GM18907 (cell line): ENCODE measurements at regions not wholly inside any gene's neighbourhood (a gene's known extent, or its start where the extent isn't known, plus 50 kb on each side); places are given as distances from the start of the nearest gene placed in this dataset.
"Not testable (repeated sequence)": the region's sequence is repeated elsewhere in the genome, so short reads cannot be mapped to it uniquely, and the experiment has no call there.

Experiments used
- ATAC-seq: cut with Tn5 transposase; IDR thresholded peaks from one replicate; pipeline ENCODE4 v1.9.1; 2021; ENCODE audit warnings: mild to moderate bottlenecking, moderate library complexity; ENCODE audit not compliant: unreplicated experiment

GRCh38 chr16:6753553-6753952, 579.1 kb upstream of the RBFOX1 start:
- no peak for ATAC-seq

- ATAC-seq = no peak
Observed at GRCh38 chr16:6751191-6751590, 581.5 kb upstream of the RBFOX1 start.

GRCh38 chr16:6749698-6750097, 582.9 kb upstream of the RBFOX1 start:
- ATAC-seq = no peak

- not testable (repeated sequence) for ATAC-seq
Observed at GRCh38 chr16:6736302-6736701, 596.3 kb upstream of the RBFOX1 start.

- no peak for ATAC-seq
Observed at GRCh38 chr16:6735631-6736030, 597.0 kb upstream of the RBFOX1 start.

GRCh38 chr16:6732166-6732565, 600.5 kb upstream of the RBFOX1 start:
- no peak for ATAC-seq

GRCh38 chr16:6728381-6728780, 604.3 kb upstream of the RBFOX1 start:
- ATAC-seq = no peak

- ATAC-seq = no peak
Observed at GRCh38 chr16:6726621-6727020, 606.0 kb upstream of the RBFOX1 start.

GRCh38 chr16:6725634-6726331, 606.9 kb upstream of the RBFOX1 start:
- ATAC-seq = no peak

- not testable (repeated sequence) for ATAC-seq
Observed at GRCh38 chr16:6725206-6725605, 607.4 kb upstream of the RBFOX1 start.

GRCh38 chr16:6722786-6723185, 609.9 kb upstream of the RBFOX1 start:
- ATAC-seq = no peak

- no peak for ATAC-seq
Observed at GRCh38 chr16:6714510-6714909, 618.1 kb upstream of the RBFOX1 start.

- no peak for ATAC-seq
Observed at GRCh38 chr16:6709736-6710135, 622.9 kb upstream of the RBFOX1 start.

GRCh38 chr16:6708576-6709215, 623.9 kb upstream of the RBFOX1 start:
- ATAC-seq = no peak

- ATAC-seq = no peak
Observed at GRCh38 chr16:6704306-6704930, 628.2 kb upstream of the RBFOX1 start.

- no peak for ATAC-seq
Observed at GRCh38 chr16:6701096-6701495, 631.5 kb upstream of the RBFOX1 start.

- ATAC-seq = no peak
Observed at GRCh38 chr16:6698548-6698947, 634.1 kb upstream of the RBFOX1 start.

GRCh38 chr16:6695666-6696065, 637.0 kb upstream of the RBFOX1 start:
- ATAC-seq = no peak

GRCh38 chr16:6694636-6695035, 638.0 kb upstream of the RBFOX1 start:
- ATAC-seq = no peak

GRCh38 chr16:6693418-6693817, 639.2 kb upstream of the RBFOX1 start:
- ATAC-seq = not testable (repeated sequence)

GRCh38 chr16:6692874-6693273, 639.8 kb upstream of the RBFOX1 start:
- ATAC-seq = no peak

GRCh38 chr16:6690741-6691140, 641.9 kb upstream of the RBFOX1 start:
- ATAC-seq = no peak
